Skin epidermis (tissue), 12 donors: ENCODE measurements at regions not wholly inside any gene's neighbourhood (a gene's known extent, or its start where the extent isn't known, plus 50 kb on each side); places are given as distances from the start of the nearest gene placed in this dataset.

Experiments used
- H3K27ac ChIP-seq, 21 experiments: fragments of 200-600 bp; sonication (generic) in 11 of 21; one replicate each; pipeline ENCODE4 v1.5.0; 2020; ENCODE audit warnings: mild to moderate bottlenecking in 3 of 21, inconsistent platforms in 2 of 21, moderate library complexity in 2 of 21
- H3K4me3 ChIP-seq, 7 experiments: fragments of 200-600 bp; sonication (generic) in 2 of 7; one replicate each; pipeline ENCODE4 v1.5.0; 2020; ENCODE audit warnings: inconsistent platforms in 2 of 7, mild to moderate bottlenecking in 2 of 7, moderate library complexity in 1 of 7

DNA sequence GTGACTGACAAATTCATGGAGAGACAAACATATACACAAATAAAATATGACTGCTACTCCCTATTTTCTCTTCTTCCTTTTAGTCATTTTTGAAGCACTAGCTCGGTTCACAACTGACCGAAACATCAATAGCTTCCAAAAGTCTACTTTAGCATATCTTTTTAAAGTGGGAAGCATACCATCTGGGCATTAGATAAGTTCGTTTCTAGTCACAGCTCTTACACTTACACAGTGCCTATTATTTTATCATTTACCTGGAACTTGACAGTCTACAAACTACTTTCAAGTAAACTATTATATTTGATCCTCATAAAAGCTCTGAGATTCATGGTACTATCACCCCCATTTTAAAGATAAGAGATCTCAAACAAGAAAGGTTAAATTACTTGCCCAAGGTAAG, 458.5 kb downstream of the LMO7 start:
- no peak overlapping the region for H3K4me3 ChIP-seq
- no peak overlapping the region for H3K27ac ChIP-seq

DNA sequence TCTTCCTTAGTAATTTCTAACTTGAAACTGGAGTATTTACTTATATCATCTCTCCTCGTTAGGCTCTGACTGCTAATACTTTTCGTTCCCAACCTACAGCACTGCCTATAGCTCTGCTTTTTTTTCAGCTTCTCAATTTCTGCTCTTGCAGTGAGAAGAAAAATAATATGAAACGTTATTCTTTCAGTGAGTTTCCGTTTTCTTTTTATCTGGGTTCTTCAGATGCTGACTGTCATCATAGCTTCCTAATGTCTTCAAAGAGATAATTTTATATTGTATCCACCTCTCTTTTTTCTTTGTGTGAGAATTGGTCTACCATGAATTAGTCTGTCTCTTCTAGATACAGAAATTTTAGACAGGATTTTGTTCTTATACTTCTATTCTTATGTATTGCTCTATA, 454.9 kb downstream of the LMO7 start:
- Histone ChIP-seq H3K4me3 (no peak overlapping the region), H3K27ac (no peak overlapping the region)

DNA sequence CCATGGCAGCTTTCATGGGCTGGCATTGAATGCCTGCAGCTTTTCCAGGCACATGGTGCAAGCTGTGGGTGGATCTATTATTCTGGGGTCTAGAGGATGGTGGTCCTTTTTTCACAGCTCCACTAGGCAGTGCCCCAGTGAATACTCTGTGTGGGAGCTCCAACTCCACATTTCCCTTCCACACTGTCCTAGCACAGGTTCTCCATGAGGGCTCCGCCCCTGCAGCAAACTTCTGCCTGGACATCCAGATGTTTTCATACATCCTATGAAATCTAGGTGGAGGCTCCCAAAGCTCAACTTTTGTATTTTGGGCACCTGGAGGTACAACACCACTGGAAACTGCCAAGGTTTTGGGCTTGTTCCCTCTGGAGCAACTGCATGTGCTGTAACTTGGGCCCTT, 450.6 kb downstream of the LMO7 start:
- no peak overlapping the region for H3K4me3 ChIP-seq
- H3K27ac ChIP-seq: no peak overlapping the region

- H3K27ac ChIP-seq: no peak overlapping the region
- no peak overlapping the region for H3K4me3 ChIP-seq
Measured at GRCh38 chr13:76067850-76068249, 431.7 kb downstream of the LMO7 start.

GRCh38 chr13:76053181-76053580, 417.1 kb downstream of the LMO7 start:
- Histone ChIP-seq H3K27ac (no peak overlapping the region), H3K4me3 (no peak overlapping the region)

- H3K4me3 ChIP-seq: no peak overlapping the region
- no peak overlapping the region for H3K27ac ChIP-seq
Measured at GRCh38 chr13:76049376-76049746, 413.2 kb downstream of the LMO7 start.

DNA sequence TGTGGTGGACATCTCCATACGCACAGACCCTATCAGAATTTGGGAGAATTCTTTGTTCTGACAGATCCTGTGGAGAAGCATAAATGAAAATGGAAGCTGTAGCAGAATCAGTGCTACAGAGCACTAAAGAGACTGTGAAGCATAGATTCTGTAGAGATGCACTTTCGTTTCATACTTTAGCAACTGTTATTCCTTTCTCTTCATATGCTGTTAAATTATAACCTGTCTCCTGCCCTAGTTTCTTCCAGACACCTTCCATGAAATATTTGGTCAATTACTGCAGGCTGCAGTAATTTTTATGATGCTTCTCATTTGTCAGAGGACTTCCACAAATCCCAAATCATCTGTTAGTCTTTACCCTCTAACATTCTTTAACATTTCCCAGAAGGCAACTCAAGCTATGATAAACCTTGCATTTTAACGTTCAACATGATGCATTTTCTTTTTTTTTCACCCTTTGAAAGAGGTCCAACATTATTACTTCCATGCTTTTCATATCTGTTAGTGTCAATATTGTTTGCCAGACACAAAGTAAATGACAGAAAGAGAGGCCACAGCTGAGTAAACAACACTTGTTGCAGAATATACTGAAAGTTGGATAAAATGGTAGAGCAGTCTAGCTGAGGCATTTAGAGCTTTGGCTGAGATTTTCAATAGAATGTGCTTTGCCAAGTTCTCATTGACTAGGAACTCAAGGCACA, 412.7 kb downstream of the LMO7 start:
- H3K4me3 ChIP-seq: no peak overlapping the region
- H3K27ac ChIP-seq: no peak overlapping the region

GRCh38 chr13:76048131-76048530, 412.0 kb downstream of the LMO7 start:
- Histone ChIP-seq H3K4me3 (no peak overlapping the region), H3K27ac (no peak overlapping the region)

DNA sequence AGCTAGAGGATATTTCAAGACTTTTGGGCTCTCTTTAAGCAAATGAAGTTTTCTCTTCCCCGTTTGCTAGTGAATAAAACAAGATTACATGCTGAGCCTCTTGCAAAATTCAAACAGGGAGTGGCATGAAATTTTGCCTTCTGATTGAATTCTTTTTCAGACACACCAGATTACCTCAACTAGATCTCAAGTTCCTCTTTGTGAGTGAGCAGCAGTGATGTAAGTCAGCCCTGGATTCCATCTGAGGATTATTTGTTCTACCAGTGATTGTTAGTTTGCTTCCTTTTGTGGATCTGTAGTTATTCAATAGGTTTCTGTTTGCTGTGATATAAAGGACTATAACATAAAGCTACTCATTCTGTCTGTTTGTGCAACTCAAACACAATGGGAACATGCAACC, 407.7 kb downstream of the LMO7 start:
- H3K27ac ChIP-seq: no peak overlapping the region
- H3K4me3 ChIP-seq: no peak overlapping the region

GRCh38 chr13:76038920-76039716, 403.0 kb downstream of the LMO7 start:
- Histone ChIP-seq H3K27ac (no peak overlapping the region), H3K4me3 (no peak overlapping the region)

GRCh38 chr13:76036176-76036575, 400.0 kb downstream of the LMO7 start:
- no peak overlapping the region for H3K4me3 ChIP-seq
- H3K27ac ChIP-seq: peak overlapping the region in 2 of 21 experiments; percentile 12

DNA sequence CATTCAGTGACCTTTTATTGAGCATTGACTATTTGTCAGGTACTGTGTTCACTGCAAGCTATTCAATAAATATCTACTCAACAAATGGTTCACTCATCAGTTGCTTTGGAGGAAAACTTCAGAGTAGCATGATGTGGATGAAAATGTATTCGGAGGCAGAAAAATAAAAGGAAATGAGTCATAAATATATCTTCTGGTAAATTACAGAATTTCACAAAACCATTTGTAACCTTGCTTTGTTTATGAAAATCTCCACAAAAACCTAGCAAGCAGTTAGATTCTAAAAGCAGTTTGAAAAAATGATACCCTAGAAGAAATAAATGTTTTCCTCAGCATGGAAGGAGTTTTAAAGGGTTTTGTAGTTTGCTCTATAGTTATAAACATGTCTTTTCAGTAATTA, 399.6 kb downstream of the LMO7 start:
- H3K27ac ChIP-seq: no peak overlapping the region
- no peak overlapping the region for H3K4me3 ChIP-seq

- H3K27ac ChIP-seq: no peak overlapping the region
Measured at GRCh38 chr13:76029706-76030105, 393.6 kb downstream of the LMO7 start.

DNA sequence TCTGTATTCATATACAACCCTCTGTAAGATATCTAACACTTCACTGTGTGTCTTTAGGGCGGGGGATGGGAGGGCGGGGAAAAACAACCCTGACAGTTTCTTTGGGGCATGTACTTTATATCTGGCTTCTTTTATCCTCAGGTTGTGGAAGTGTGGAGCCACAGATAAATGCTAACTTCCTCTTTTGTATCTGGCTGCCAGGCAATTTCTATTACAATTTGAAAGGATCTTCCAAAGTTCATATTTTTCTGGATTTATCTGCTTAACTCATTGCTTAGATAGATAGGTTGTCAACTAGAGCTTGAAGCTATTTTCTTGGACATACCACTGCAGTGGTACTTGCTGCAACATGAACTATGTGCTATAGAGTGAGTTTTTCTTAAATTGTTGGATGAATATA, 393.0 kb downstream of the LMO7 start:
- H3K4me3 ChIP-seq: no peak overlapping the region

More at GRCh38 chr13:76029706-76030105, 393.6 kb downstream of the LMO7 start:
- no peak overlapping the region for H3K4me3 ChIP-seq

GRCh38 chr13:76027131-76027530, 391.0 kb downstream of the LMO7 start:
- H3K27ac ChIP-seq: no peak overlapping the region

More for the DNA sequence above, 393.0 kb downstream of the LMO7 start:
- H3K27ac ChIP-seq: no peak overlapping the region

GRCh38 chr13:76025392-76025791, 389.3 kb downstream of the LMO7 start:
- Histone ChIP-seq H3K27ac (no peak overlapping the region), H3K4me3 (no peak overlapping the region)

More at GRCh38 chr13:76027131-76027530, 391.0 kb downstream of the LMO7 start:
- H3K4me3 ChIP-seq: no peak overlapping the region

DNA sequence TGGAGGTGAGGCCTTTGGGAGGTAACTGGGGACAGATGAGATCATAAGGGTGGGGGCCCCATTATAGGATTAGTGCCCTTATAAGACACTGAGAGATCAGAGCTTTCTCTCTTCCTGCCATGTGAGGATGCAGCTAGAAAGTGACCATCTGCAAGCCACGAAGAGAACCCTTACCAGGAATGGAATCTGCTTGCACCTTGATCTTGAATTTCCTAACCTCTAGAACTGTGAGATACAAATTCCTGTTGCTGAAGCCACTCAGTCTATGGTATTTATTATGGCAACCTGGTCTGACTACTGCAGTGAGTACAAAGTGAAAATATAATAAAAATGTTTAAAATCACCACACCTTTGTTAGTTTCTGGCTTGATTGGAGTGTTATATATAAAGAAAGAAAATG, 388.0 kb downstream of the LMO7 start:
- Histone ChIP-seq H3K27ac (no peak overlapping the region), H3K4me3 (no peak overlapping the region)

DNA sequence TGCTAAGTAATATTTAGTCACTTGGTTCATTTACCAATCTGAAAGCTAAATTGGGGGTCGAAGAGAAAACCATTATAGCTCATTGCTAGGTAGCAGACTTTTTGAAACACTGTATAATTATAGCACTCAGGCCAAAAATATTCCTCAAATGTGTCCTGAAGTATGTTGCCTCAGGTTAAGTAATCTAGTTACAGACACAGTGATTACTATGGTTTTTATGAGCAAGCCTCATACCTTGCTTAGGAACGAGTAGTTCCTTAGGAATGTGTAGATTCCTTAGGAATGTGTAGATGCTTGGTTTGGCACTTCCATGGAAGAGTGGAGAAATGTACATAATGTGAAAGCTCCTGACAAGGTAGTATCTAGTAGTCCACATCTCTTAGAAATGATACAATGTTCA, 387.5 kb downstream of the LMO7 start:
- H3K27ac ChIP-seq: no peak overlapping the region
- no peak overlapping the region for H3K4me3 ChIP-seq

DNA sequence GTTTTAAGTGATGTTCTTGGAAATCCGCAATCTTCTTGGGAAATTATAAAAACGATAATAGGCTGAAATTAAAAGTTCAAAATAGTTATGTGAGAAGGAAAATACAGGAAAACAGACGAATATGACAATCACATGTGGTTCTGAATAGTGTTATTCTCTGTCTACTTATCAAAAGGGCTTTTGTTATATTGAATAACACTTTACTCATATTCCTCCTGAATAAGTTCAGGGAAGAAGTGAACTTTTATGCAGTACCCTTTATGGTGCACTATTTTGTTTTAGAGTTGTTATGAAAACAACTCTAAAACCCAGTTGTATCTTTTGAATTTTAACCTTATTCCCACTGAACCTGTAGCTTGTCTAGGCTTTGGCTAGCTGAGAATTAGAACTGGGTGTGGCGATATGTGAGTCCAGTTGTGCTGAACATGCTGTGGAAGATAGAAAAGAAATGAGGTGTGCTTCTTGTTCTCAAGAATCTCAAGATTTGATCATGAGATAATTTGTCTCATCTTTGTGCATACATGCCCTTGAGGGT, 384.4 kb downstream of the LMO7 start:
- no peak overlapping the region for H3K27ac ChIP-seq
- H3K4me3 ChIP-seq: no peak overlapping the region

DNA sequence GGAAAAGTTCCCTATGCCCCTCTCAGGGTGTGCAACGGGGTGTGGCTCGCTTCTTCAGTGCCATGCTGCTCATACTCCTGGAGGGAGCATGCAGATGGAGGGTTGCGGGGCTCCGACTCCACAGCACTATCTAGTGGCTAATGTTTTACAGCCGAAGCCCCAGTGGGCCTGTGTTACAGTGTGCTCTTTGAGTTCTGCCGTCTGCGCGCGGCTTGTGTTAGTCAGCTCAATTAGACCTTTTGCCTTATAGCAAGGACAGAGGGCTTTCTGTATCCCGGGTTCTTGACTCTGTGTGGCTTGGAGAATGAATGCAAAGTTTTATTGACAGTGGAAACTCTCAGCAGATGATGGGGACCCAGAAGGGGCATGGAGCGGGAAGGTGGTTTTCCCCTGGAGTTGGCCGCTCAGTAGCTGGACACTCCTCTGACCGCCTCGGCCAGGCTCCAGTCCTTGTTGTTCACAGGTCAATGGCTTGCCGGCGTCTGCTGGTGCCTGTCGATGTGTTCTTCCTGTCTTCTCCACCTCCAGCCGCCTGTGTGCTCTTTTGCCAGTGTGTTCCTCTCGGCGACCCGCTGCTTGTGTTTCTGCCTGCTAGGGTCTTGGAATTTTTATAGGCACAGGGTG, 383.4 kb downstream of the LMO7 start:
- no peak overlapping the region for H3K4me3 ChIP-seq
- peak overlapping the region in 1 of 21 experiments; percentile 66 for H3K27ac ChIP-seq
